ENCODE measurements at regions not wholly inside any gene's neighbourhood (a gene's known extent, or its start where the extent isn't known, plus 50 kb on each side); places are given as distances from the start of the nearest gene placed in this dataset.

GRCh38 chr6:167450626-167451025 is 125.7 kb downstream of the TTLL2 start:
- TF ChIP-seq POLR2A (IDR thresholded peaks at IDR 0.05; ENCODE audit: extremely low read depth, insufficient read length) (no peak), MYC (IDR thresholded peaks at IDR 0.05; ENCODE audit: low read depth, low read length) (no peak), CTCF (IDR thresholded peaks at IDR 0.05; ENCODE audit: low read depth, low read length) (no peak), MAX (IDR thresholded peaks at IDR 0.05; ENCODE audit: low read depth, low read length) (no peak)
- no peak for DNase-seq (ENCODE audit: low read depth)
- no peak overlapping the region for H3K4me3 ChIP-seq (ENCODE audit: low read depth, low read length)

GRCh38 chr6:167452338-167453081 is 127.6 kb downstream of the TTLL2 start:
- TF ChIP-seq MYC (IDR thresholded peaks at IDR 0.05; ENCODE audit: low read depth, low read length) (no peak), CTCF (IDR thresholded peaks at IDR 0.05; ENCODE audit: low read depth, low read length) (no peak), POLR2A (IDR thresholded peaks at IDR 0.05; ENCODE audit: extremely low read depth, insufficient read length) (no peak), MAX (IDR thresholded peaks at IDR 0.05; ENCODE audit: low read depth, low read length) (no peak)
- DNase-seq (ENCODE audit: low read depth) = peak; percentile 26
- H3K4me3 ChIP-seq (ENCODE audit: low read depth, low read length) = no peak overlapping the region

- TF ChIP-seq POLR2A (IDR thresholded peaks at IDR 0.05; ENCODE audit: extremely low read depth, insufficient read length) = no peak
- TF ChIP-seq MYC (IDR thresholded peaks at IDR 0.05; ENCODE audit: low read depth, low read length) = no peak
- no peak for TF ChIP-seq MAX (IDR thresholded peaks at IDR 0.05; ENCODE audit: low read depth, low read length)
- TF ChIP-seq CTCF (IDR thresholded peaks at IDR 0.05; ENCODE audit: low read depth, low read length) = no peak
- no peak overlapping the region for H3K4me3 ChIP-seq (ENCODE audit: low read depth, low read length)
- DNase-seq (ENCODE audit: low read depth) = no peak
These were observed 128.2 kb downstream of the TTLL2 start for GRCh38 chr6:167453082-167453446.

GRCh38 chr6:167454003-167454402 is 129.1 kb downstream of the TTLL2 start:
- no peak for TF ChIP-seq MAX (IDR thresholded peaks at IDR 0.05; ENCODE audit: low read depth, low read length)
- no peak for TF ChIP-seq POLR2A (IDR thresholded peaks at IDR 0.05; ENCODE audit: extremely low read depth, insufficient read length)
- no peak for TF ChIP-seq CTCF (IDR thresholded peaks at IDR 0.05; ENCODE audit: low read depth, low read length)
- no peak for TF ChIP-seq MYC (IDR thresholded peaks at IDR 0.05; ENCODE audit: low read depth, low read length)
- DNase-seq (ENCODE audit: low read depth) = no peak
- H3K4me3 ChIP-seq (ENCODE audit: low read depth, low read length) = no peak overlapping the region

- TF ChIP-seq MYC (IDR thresholded peaks at IDR 0.05; ENCODE audit: low read depth, low read length) = no peak
- TF ChIP-seq CTCF (IDR thresholded peaks at IDR 0.05; ENCODE audit: low read depth, low read length) = no peak
- no peak for TF ChIP-seq MAX (IDR thresholded peaks at IDR 0.05; ENCODE audit: low read depth, low read length)
- TF ChIP-seq POLR2A (IDR thresholded peaks at IDR 0.05; ENCODE audit: extremely low read depth, insufficient read length) = no peak
- DNase-seq (ENCODE audit: low read depth) = no peak
- no peak overlapping the region for H3K4me3 ChIP-seq (ENCODE audit: low read depth, low read length)
These were observed 130.5 kb downstream of the TTLL2 start for GRCh38 chr6:167455371-167455770.

All from NB4 (cell line).